GM18508 (cell line): ENCODE measurements at regions not wholly inside any gene's neighbourhood (a gene's known extent, or its start where the extent isn't known, plus 50 kb on each side); places are given as distances from the start of the nearest gene placed in this dataset.

Source experiments
- ATAC-seq: cut with Tn5 transposase; IDR thresholded peaks from one replicate; pipeline ENCODE4 v1.9.1; 2021; ENCODE audit warnings: moderate number of reproducible peaks; ENCODE audit not compliant: insufficient read depth, unreplicated experiment

DNA sequence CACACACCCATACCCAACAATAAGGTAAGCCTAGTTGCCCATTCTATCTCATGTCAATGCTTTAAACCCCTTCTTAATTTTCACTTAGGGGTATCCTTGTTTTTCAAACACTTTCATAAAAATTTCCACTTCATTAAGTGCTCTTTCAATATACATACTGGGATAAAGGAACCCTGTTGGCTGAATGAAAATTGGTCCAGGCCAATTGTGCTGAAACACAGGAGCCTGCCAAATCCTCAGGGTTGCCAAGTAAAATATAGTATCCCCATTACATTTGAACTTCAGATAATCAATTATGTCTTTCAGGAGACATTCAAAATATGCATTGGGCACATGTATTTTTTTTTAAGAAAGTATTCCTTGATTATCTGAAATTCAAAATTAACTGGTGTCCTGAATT, 1131.1 kb downstream of the SLITRK1 start:
- no peak for ATAC-seq

DNA sequence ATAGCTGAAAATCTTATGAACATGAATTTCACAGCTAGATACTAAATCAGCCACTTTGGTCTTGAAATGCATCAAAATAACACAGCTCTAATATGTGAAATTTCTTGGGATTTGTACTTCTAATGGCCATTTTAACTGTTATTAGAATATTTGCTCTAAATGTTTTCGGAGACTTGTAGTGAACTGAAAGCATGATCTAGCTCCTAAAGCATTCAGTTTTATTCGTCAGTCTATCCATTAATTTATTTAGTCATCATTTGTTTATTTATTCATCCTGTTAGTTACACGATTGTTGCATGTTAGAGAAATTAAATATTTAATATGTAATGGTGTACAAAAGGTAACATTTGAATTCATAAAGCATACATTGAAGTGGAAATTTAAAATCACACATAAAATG, 1132.7 kb downstream of the SLITRK1 start:
- no peak for ATAC-seq

DNA sequence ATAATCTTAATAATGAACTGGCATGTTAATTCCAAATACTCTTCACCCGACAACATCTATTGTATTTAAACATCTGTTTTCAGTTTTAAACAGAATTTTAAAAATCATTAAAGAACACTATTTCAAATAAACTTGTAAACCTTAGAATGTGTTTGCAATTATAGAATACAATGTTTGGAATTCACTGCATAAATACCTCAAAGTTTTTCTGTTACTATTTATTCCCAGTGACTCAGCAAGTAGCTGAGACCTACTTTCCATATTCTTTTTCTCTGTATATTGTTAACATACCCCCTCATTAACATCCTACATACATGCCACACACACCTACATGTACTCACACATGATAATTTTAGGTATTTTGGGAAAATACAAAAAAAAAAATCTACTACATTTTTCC, 1134.3 kb downstream of the SLITRK1 start:
- ATAC-seq: no peak

DNA sequence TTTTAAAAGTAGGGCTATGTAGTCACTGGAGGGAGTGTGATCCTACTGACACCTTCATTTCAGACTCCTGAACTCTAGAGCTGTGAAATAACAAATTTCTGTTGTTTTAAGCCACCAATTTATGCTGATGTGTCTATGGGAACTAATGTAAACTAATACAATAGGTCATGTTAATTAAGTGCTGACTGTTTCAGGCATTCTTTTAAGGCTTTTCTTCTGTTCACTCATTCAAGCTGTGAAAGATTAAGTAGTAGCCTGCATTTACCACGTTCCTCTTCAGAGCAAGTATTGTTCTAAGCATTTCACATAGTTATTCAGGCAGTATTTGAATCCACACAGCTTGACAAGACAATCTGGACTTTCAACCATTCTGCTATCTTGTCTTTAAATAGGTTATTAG, 1135.0 kb downstream of the SLITRK1 start:
- ATAC-seq: no peak

DNA sequence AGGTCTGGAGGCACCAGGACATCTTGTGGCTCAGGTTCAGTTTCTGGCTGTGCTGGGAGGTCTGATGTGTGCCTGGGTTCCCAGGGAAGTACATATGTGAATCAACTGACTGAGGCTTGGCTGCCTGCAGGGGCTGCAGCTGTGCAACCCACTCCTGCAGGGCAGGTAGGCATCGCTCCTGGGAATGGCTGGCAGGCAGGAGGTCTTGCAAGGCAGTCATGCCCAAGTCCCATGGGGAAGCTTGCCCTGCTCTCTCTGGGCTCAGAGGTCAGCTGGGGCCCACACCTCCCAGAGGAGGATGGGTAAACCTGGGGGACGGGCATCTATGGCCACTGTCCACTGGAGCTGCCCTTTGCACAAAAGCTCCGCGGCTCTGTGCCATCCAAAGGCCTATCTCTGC, 1141.8 kb downstream of the SLITRK1 start:
- no peak for ATAC-seq

DNA sequence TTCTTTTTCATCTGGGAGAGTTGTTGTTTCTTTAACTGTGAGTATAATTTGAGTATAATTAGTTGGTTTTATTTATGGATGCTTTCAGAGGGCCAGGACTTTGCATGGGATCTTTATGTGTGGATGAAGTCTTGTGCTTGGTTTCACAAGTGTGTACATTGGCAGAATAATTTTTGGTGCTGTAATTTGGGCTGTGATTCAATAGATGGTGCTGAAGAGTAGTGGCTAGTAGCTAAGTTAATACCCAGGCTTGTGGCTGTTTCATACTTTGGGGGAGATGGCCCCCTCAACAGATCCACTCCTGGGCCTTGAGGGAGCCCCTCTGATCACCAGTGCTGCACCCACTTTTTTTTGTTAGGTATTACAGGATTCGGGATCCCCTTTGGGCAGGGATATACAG, 1142.4 kb downstream of the SLITRK1 start:
- ATAC-seq: no peak

DNA sequence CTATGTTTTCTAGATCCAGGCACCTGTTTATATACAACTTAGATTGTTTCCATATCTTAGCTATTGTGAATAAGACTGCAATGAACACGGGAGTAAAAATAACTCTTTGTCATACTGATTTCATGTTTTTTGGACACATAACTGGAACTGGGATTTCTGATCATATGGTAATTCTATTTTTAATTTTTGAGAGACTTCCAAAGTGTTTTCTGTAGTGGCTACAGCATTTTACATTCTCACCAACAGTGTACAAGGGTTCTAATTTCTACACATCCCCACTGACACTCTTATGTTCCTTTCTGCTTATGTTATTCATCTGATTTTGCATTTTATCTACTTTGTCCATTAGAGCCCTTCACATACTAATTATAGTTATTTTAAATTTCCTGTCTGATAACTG, 1152.9 kb downstream of the SLITRK1 start:
- no peak for ATAC-seq

DNA sequence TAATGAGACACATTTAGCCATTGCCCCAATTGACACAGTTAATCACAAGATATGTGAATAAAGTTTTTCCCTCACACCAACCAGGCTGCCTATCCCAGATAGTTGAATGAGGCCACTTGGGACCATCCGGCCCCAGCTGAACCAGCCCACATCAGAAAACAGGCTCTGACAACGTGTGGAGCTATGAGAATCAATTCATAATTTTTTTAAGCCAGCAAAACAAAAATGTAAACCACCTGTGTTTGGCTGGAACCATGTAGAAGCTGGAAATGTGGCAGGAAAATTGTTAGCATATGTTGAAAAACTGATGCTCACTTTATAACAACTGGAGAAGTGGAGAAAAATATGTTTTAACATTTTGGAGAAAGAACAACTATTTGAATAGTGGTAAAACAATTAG, 1161.3 kb downstream of the SLITRK1 start:
- ATAC-seq: no peak

DNA sequence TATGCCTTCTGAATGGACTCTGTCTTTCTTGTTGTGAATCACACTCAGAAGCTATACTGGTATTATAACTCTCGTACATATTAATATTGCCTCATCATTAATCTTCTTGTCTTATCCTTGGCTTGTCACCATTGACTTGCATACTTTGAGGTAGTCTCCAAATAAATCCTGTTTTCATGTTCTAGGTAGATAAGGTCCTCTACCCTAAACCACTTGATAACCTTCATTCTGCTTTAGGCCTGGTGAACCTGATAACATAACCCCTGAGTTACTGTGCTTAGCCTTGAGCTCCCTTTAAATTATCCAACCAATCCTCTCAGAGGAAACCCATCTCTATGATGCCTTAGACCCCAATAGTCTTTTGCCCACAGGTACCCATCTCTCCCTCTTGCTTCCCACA, 1162.3 kb downstream of the SLITRK1 start:
- no peak for ATAC-seq

DNA sequence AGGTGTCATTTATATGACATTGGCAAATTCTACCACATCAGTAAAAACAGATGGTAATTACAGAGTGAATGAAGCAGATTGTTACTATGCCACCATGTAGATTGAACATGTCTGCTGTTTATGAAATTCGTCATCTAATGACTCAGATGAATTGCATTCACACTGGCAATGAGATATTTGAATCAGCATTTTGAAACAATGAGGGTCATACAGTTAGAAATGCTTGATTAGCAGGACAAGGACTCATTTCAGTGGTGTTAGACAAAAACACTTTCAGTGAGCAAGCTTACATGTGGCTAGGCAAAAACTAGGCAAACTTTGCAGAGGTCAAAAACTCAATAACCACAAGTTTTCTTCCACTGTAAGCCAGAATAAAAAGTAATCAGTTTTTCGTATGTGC, 1165.0 kb downstream of the SLITRK1 start:
- no peak for ATAC-seq

DNA sequence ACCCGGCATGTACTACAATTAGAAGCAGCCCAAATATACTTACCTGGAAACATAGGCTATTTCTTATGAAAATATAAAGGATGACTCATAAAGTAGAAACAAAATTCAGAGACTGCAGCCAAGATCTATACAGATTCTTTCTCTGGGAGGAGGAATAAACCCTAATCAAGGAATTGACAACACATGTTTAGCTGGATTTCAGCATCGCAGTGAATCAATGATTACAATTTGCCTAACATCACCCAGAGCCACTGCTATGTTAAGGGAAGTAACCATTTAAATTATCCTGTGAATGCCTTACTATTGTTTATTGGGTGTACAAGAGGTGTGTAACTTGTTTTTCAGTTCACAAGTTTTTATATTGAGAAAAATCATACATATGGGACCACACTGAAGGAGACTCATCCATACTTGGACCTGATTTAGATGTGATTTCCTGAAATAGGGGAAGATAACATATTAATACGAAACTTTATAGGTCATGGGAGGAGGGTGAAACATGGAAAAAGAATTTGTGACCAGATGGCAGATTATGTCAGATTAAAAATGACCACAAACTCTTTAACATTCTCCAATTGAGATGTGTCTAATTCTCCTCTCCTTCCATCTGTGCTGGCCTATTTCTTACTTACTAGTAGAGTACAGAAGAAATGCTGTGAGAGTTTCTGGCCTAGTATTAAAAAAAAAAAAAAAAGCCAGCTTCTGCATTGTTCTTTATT, 1168.4 kb downstream of the SLITRK1 start:
- ATAC-seq: no peak

DNA sequence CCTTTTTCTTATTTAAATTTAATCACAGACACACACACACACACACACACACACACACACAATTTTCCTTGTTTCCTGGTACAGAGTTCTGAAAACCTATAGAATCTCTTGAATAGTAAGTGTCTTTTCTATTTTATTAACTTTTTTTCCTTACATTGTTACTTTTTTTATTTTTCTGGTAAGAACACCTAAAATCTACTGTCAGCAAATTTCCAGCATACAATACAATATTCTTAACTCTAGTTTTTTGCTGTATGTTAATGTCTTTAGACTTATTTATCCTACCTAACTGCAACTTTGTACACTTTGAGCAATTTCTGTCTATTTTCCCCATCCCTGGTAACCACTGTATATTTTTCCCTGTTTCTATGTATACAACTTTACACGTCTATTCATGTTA, 1179.8 kb downstream of the SLITRK1 start:
- ATAC-seq: no peak

DNA sequence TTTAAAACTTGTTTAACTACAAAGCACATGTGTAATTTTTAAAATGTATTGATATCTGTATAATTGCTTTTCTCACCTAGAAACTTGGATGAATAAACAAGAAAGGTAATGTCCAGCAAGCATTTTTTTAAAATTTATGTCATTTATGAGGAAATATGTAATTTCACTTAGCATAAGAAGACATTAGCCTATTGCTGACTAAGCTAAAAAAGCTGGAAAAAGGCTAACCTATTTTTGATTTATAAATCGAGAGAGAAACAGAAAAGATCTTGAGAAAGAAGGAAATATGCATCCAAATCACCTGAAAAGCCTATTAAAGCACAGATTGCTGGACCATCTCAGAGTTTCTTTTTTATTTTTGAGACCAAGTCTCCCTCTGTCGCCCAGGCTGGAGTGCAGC, 1181.3 kb downstream of the SLITRK1 start:
- ATAC-seq: no peak

DNA sequence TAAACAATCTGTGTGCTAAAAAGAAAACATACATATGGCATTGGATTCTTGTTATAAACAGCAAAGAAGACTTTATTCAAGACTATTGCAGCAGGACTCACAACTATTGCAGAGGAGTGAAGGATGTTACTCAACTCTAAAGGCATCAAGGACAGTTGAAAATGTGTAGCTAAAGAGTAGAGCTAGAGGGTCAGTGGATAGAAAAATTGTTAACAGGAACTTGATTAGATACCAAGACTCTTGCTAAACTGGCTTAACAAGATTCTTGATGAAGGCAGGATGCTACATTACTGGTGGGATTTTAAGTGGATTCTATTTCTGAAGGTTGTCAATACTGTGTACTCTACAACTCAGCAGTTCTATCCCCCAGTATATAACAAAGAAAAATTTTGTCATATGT, 1183.3 kb downstream of the SLITRK1 start:
- no peak for ATAC-seq

DNA sequence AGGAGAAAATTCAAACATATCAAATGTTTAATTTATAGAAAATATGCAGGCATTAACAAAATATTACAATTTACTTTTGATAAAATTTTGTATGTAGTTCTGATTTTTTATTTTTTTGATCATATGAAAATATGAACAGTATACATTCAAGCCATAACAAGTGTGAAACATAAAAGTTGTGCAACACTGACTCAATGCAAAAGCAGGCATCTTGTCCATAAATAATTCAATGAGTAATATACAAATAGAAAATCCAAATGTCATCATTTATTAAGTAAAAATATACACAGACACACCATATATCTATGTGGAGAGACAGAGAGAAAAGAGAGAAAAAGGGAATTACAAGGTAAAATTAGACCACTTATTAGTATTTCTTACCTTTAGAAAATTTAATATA, 1183.9 kb downstream of the SLITRK1 start:
- ATAC-seq: no peak

DNA sequence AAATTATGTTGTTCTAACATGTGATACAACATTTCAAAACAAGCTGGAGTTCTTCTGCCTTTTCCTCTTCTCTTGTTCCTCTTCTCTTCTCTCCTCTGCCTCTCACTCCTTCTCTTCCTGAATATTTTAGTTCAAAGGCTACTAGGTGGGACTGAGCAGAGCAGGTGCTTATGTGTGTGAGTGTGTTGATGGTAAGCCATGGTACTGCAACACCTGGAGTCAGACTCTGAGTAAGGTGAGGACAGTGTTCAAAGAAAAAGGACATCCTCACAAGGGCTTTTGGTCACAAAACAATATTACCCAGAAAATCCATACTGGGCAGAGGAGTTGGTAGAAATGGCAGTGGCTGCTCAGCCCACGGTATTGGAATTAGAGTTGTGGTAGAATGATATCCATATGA, 1188.7 kb downstream of the SLITRK1 start:
- ATAC-seq: no peak

DNA sequence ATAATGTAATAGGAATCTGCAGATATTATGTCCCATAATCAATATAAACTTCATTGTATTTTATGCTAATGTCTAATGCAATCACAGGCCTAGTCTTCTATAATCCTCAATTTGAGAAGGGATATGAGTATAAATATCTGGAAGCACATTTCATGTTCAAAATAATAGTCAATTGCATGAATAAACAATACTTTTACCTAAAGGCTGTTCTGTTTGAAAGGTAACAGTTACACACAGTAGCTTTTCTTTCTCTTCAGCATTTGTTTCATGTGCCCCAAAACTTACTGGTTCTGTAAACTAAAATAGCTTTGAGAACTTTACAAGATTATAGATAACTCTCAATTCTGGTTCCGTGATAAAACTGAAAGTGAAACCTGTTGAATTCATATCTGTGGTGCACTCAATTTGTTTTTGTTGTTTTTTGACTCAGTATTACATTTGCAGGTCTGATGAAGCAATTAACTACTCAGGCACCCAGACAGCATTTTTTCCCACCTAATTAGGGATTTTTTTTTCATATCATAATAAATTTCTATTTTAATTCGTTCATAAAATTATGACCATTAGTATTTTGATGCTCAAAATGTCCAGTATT, 1193.8 kb downstream of the SLITRK1 start:
- no peak for ATAC-seq

DNA sequence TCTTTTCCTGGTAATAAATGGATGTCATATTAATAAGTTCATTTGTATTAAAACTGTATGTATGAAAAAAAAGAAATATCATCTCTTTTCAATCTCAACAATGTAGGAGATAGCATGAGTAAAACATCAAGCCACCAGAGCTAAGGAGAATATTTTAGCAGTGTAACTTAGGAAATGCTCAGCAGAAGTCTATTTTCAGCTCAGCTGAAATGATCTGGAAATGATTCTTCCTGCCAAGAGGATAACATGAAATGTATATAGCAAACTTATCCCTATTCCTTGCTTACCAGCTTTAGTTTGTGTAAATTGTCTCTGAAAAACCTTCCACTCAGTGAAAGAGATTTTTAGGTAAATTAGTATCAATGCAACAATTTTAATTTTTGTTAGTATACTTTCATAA, 1194.4 kb downstream of the SLITRK1 start:
- ATAC-seq: no peak

DNA sequence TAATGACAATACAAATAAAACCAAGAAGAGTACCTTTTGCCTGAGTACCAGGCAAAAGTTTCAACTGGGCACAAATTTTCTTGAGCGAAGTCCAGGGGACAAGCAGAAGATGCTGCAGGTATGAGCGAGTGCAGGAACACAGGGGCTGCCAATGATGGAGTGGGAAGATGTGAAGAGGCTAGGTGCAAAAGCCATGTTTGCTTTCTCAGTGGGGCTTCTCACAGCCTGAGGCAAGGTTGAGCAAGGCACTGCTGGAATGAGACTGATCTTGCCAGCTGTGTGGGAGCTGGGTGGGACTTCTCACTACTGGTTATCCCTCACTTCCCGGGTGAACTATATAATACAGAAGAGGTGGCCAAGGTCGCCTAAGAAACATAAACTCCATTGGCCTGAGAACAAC, 1200.7 kb downstream of the SLITRK1 start:
- no peak for ATAC-seq

DNA sequence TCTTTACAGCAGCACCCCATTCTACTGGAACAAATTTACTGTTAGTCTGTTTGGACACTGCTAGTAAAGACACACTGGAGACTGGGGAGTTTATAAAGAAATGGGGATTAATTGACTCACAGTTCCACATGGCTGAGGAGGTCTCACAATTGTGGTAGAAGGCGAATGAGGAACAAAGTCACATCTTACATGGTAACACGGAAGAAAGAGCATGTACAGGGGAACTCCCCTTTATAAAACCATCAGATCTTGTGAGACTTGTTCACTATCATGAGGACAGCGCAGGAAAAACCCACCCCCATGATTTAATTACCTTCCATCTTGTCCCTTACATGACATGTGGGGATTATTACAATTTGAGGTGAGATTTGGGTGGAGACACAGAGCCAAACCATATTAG, 1204.2 kb downstream of the SLITRK1 start:
- ATAC-seq: no peak

DNA sequence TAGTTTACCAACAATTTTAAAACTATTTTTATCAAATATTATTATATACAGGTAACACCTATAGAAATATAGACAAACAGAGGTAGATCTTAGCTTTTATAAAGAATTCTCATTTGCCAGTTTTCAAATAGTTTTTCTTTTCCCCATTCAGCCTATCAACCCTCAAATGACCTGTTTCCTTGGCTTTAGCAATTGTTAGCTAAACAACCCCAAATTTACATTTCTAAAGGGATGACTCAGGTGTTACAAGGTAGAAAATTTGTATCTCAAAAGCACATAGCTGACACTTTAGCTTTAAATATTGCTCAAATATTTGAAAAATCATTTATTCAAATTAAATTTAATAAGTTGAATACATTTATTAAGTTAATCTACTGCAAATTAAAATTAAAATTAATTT, 1207.2 kb downstream of the SLITRK1 start:
- no peak for ATAC-seq

DNA sequence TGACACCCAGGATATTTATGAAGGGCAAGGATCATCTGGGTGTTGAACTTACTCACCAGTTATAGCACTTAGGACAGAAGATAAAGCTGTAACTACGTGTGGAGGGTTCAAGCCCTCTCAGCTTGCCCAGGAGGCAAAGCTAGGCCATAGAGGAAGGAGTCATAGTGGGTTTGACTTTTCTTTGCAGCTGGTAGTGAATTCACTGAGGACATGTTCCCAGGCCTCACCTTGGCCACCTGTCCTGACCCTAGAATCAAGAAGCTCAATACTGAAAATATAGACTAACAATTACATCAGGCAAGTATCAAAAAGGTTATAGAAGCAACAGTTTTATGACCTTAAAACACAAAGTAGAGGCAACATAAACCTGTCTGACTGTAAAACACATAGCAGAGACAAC, 1207.7 kb downstream of the SLITRK1 start:
- no peak for ATAC-seq
